ENCODE measurements at regions not wholly inside any gene's neighbourhood (a gene's known extent, or its start where the extent isn't known, plus 50 kb on each side); places are given as distances from the start of the nearest gene placed in this dataset.

DNA sequence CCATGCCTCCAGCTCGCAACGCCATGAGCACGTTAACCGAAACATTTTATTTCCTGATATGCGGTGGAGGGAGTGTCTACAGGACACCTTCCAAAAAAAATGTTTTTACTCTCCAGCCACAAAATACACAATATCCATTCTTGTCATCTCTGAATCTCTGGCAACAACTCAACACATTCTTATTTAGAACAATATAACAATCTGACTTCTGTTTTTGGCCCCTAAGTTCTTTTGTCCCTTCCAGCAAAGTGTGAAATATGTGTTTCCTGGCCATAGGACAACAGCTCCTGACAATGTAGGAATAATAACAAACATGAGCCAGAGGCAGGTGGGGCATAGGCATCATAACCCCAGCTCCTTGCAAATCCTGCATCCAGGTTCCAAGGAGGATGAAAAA is 163.0 kb downstream of the DDX1 start:
- no peak for TF ChIP-seq POLR2A (IDR thresholded peaks at IDR 0.05)
- TF ChIP-seq EP300 (IDR thresholded peaks at IDR 0.05; ENCODE audit: low read depth) = no peak
- TF ChIP-seq, protein P1, sequence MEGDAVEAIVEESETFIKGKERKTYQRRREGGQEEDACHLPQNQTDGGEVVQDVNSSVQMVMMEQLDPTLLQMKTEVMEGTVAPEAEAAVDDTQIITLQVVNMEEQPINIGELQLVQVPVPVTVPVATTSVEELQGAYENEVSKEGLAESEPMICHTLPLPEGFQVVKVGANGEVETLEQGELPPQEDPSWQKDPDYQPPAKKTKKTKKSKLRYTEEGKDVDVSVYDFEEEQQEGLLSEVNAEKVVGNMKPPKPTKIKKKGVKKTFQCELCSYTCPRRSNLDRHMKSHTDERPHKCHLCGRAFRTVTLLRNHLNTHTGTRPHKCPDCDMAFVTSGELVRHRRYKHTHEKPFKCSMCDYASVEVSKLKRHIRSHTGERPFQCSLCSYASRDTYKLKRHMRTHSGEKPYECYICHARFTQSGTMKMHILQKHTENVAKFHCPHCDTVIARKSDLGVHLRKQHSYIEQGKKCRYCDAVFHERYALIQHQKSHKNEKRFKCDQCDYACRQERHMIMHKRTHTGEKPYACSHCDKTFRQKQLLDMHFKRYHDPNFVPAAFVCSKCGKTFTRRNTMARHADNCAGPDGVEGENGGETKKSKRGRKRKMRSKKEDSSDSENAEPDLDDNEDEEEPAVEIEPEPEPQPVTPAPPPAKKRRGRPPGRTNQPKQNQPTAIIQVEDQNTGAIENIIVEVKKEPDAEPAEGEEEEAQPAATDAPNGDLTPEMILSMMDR (IDR thresholded peaks at IDR 0.05) = no peak

All from transverse colon (tissue), 3 donors.